Suprapubic skin (tissue), 4 donors: ENCODE measurements at regions not wholly inside any gene's neighbourhood (a gene's known extent, or its start where the extent isn't known, plus 50 kb on each side); places are given as distances from the start of the nearest gene placed in this dataset.

Experiments used
- DNase-seq, 2 donors: peaks; one replicate each; pipeline ENCODE4 v3.0.0-alpha.2; 2019; ENCODE audit warnings: low spot score in 2 of 2
- H3K27ac ChIP-seq: fragments of 200-600 bp; sonication (generic); one replicate; pipeline ENCODE4 v1.5.1; 2019
- H3K27me3 ChIP-seq: fragments of 200-600 bp; sonication (generic); one replicate; pipeline ENCODE4 v1.5.1; 2019
- H3K36me3 ChIP-seq: fragments of 200-600 bp; sonication (generic); one replicate; pipeline ENCODE4 v1.5.1; 2019
- H3K4me1 ChIP-seq: fragments of 200-600 bp; sonication (generic); one replicate; pipeline ENCODE4 v1.5.1; 2019
- H3K4me3 ChIP-seq: fragments of 200-600 bp; sonication (generic); one replicate; pipeline ENCODE4 v1.5.1; 2019; ENCODE audit warnings: mild to moderate bottlenecking
- H3K9me3 ChIP-seq: fragments of 200-600 bp; sonication (generic); one replicate; pipeline ENCODE4 v1.5.1; 2019
- CTCF ChIP-seq, 2 donors: fragments of 200-600 bp in 1 of 2; fragments of 450-650 bp in 1 of 2; sonication (generic) in 1 of 2; IDR thresholded peaks; one replicate each; pipeline ENCODE4 v1.5.1; 2016 to 2019; ENCODE audit warnings: antibody characterized with exemption in 2 of 2, mild to moderate bottlenecking in 1 of 2, moderate library complexity in 1 of 2
- EP300 ChIP-seq: sonication (generic); formaldehyde crosslinking; IDR thresholded peaks from one replicate; pipeline ENCODE4 v1.6.1; 2017; ENCODE audit warnings: antibody characterized with exemption
- POLR2A ChIP-seq, 2 donors: fragments of 450-650 bp; IDR thresholded peaks; one replicate each; pipeline ENCODE4 v1.6.1; 2017; ENCODE audit warnings: antibody characterized with exemption in 2 of 2, mild to moderate bottlenecking in 2 of 2, moderate library complexity in 2 of 2
- POLR2AphosphoS5 ChIP-seq, 3 donors: sonication (generic); formaldehyde crosslinking; IDR thresholded peaks; one replicate each; pipeline ENCODE4 v1.6.1; 2017; ENCODE audit warnings: antibody characterized with exemption in 3 of 3
- WGBS: methylation state at CpG from one replicate; pipeline ENCODE4 v1.1.5; 2018; 5-methylcytosine and 5-hydroxymethylcytosine counted together

- H3K4me3 ChIP-seq, result no peak overlapping the region
- no peaks in the 10 kb centered on the region for H3K9me3 ChIP-seq
- 87% methylated on average over 3 of the region's 3 CpGs for WGBS
- no peaks in the 10 kb centered on the region for H3K27me3 ChIP-seq
- TF ChIP-seq EP300, result no peak
- no peak for TF ChIP-seq POLR2A (IDR thresholded peaks at IDR 0.05)
- no peak for TF ChIP-seq CTCF (IDR thresholded peaks at IDR 0.05)
- no peak for TF ChIP-seq POLR2AphosphoS5 (IDR thresholded peaks at IDR 0.05)
- no peak overlapping the region for H3K27ac ChIP-seq
- H3K4me1 ChIP-seq, result no peaks in the 10 kb centered on the region
- no peak for DNase-seq
- H3K36me3 ChIP-seq, result no peaks in the 10 kb centered on the region
These were observed 146.1 kb upstream of the ADGRL2 start for GRCh38 chr1:81654657-81655056.

DNA sequence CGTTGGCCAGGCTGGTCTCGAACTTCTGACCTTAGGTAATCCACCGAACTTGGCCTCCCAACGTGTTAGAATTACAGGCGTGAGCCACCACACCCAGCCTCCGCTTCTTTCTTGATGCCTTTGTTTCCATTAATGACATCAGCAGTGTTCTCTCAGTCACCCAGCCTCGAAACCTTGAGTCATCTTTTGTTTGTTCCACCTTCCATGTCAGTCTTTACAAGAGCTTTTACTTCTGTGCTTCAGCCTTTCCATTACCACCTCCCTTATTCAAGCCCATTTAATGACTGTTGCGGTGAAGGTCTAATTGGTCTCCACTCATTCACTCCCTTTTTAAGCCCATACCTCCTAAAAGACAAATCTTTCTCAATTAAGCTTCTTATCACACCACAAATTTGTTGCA lies 146.6 kb upstream of the ADGRL2 start:
- 78% methylated on average over 7 of the region's 8 CpGs for WGBS
- H3K36me3 ChIP-seq, result no peaks in the 10 kb centered on the region
- TF ChIP-seq CTCF (IDR thresholded peaks at IDR 0.05) (no peak), EP300 (no peak), POLR2AphosphoS5 (IDR thresholded peaks at IDR 0.05) (no peak), POLR2A (IDR thresholded peaks at IDR 0.05) (no peak)
- no peaks in the 10 kb centered on the region for H3K27me3 ChIP-seq
- no peak for DNase-seq
- no peaks in the 10 kb centered on the region for H3K9me3 ChIP-seq
- no peak overlapping the region for H3K4me3 ChIP-seq
- no peaks in the 10 kb centered on the region for H3K4me1 ChIP-seq
- H3K27ac ChIP-seq, result no peak overlapping the region

- Histone ChIP-seq H3K4me1 (no peaks in the 10 kb centered on the region), H3K27me3 (no peaks in the 10 kb centered on the region), H3K36me3 (no peaks in the 10 kb centered on the region), H3K4me3 (no peak overlapping the region), H3K27ac (no peak overlapping the region), H3K9me3 (no peaks in the 10 kb centered on the region)
- TF ChIP-seq POLR2AphosphoS5 (IDR thresholded peaks at IDR 0.05) (no peak), POLR2A (IDR thresholded peaks at IDR 0.05) (no peak), EP300 (no peak)
- DNase-seq, result no peak
These were observed 150.0 kb upstream of the ADGRL2 start for GRCh38 chr1:81650776-81651175.

GRCh38 chr1:81635816-81636215 lies 164.9 kb upstream of the ADGRL2 start:
- H3K9me3 ChIP-seq, result no peaks in the 10 kb centered on the region
- H3K27me3 ChIP-seq, result no peaks in the 10 kb centered on the region
- WGBS, result 86% methylated on average over 2 of the region's 2 CpGs
- TF ChIP-seq POLR2A (IDR thresholded peaks at IDR 0.05) (no peak), CTCF (IDR thresholded peaks at IDR 0.05) (no peak)
- DNase-seq, result no peak
- no peaks in the 10 kb centered on the region for H3K4me1 ChIP-seq
- H3K27ac ChIP-seq, result no peak overlapping the region
- H3K36me3 ChIP-seq, result no peaks in the 10 kb centered on the region
- no peak overlapping the region for H3K4me3 ChIP-seq

GRCh38 chr1:81634294-81634693 lies 166.4 kb upstream of the ADGRL2 start:
- no peak overlapping the region for H3K27ac ChIP-seq
- no peak overlapping the region for H3K4me3 ChIP-seq
- no peaks in the 10 kb centered on the region for H3K27me3 ChIP-seq
- no peaks in the 10 kb centered on the region for H3K36me3 ChIP-seq
- H3K9me3 ChIP-seq, result no peaks in the 10 kb centered on the region
- no peak for TF ChIP-seq POLR2A (IDR thresholded peaks at IDR 0.05)
- TF ChIP-seq CTCF (IDR thresholded peaks at IDR 0.05), result no peak
- no peak for TF ChIP-seq POLR2AphosphoS5 (IDR thresholded peaks at IDR 0.05)
- no peak for TF ChIP-seq EP300
- no peaks in the 10 kb centered on the region for H3K4me1 ChIP-seq
- no peak for DNase-seq
- 92% methylated on average over 6 of the region's 6 CpGs for WGBS

GRCh38 chr1:81619156-81619555 lies 181.6 kb upstream of the ADGRL2 start:
- Histone ChIP-seq H3K4me3 (no peak overlapping the region), H3K36me3 (no peaks in the 10 kb centered on the region), H3K27ac (no peak overlapping the region), H3K4me1 (no peaks in the 10 kb centered on the region), H3K27me3 (no peaks in the 10 kb centered on the region), H3K9me3 (no peaks in the 10 kb centered on the region)
- TF ChIP-seq POLR2AphosphoS5 (IDR thresholded peaks at IDR 0.05), result no peak
- no peak for TF ChIP-seq EP300
- no peak for TF ChIP-seq POLR2A (IDR thresholded peaks at IDR 0.05)
- TF ChIP-seq CTCF (IDR thresholded peaks at IDR 0.05), result no peak
- WGBS, result 70% methylated on average over 3 of the region's 3 CpGs
- no peak for DNase-seq
